Gastrocnemius medialis (tissue), 4 donors: ENCODE measurements at regions not wholly inside any gene's neighbourhood (a gene's known extent, or its start where the extent isn't known, plus 50 kb on each side); places are given as distances from the start of the nearest gene placed in this dataset.
A peak's percentile ranks its signal among the peaks of the same experiment; 100 is the strongest.

ENCODE experiments used
- ATAC-seq, 2 donors: fragments of 150-250 bp; one replicate each; pipeline ENCODE4 v1.9.1; 2016
- DNase-seq, 2 donors: peaks; one replicate each; pipeline ENCODE4 v3.0.0-alpha.2; 2019
- H3K27ac ChIP-seq, 4 donors: fragments of 200-600 bp; sonication (generic); 1 replicate in 1 of 4; 2 replicates in 3 of 4; pipeline ENCODE4 v1.5.1; 2016 to 2018; ENCODE audit warnings: mild to moderate bottlenecking in 2 of 4, moderate library complexity in 1 of 4
- H3K27me3 ChIP-seq, 3 donors: fragments of 200-600 bp; sonication (generic) in 2 of 3; 1 replicate in 1 of 3; 2 replicates in 2 of 3; pipeline versions ENCODE4 v1.5.1 to v1.6.0; 2016 to 2019; ENCODE audit warnings: mild to moderate bottlenecking in 1 of 3, moderate library complexity in 1 of 3
- H3K36me3 ChIP-seq, 2 donors: fragments of 200-600 bp; sonication (generic) in 1 of 2; one replicate each; pipeline ENCODE4 v1.5.1; 2017 to 2018
- H3K4me1 ChIP-seq, 2 donors: fragments of 200-600 bp; sonication (generic) in 1 of 2; one replicate each; pipeline ENCODE4 v1.5.1; 2016 to 2017; ENCODE audit warnings: mild to moderate bottlenecking in 2 of 2
- H3K4me3 ChIP-seq, 4 donors: fragments of 200-600 bp; sonication (generic) in 3 of 4; 1 replicate in 1 of 4; 2 replicates in 3 of 4; pipeline ENCODE4 v1.5.1; 2016 to 2019; ENCODE audit warnings: mild to moderate bottlenecking in 2 of 4
- H3K9me3 ChIP-seq, 3 donors: fragments of 200-600 bp; sonication (generic) in 2 of 3; 1 replicate in 1 of 3; 2 replicates in 2 of 3; pipeline ENCODE4 v1.5.1; 2016 to 2019
- CTCF ChIP-seq, 5 experiments: fragments of 450-650 bp in 3 of 5; fragments of 200-600 bp in 2 of 5; sonication (generic) in 2 of 5; IDR thresholded peaks in 4 of 5; conservative IDR thresholded peaks in 1 of 5; 1 replicate in 4 of 5; 2 replicates in 1 of 5; pipeline ENCODE4 v1.5.1; 2016 to 2019; ENCODE audit warnings: antibody characterized with exemption in 5 of 5, mild to moderate bottlenecking in 3 of 5, moderate library complexity in 3 of 5
- POLR2A ChIP-seq, 2 donors: fragments of 450-650 bp; IDR thresholded peaks; one replicate each; pipeline ENCODE4 v1.6.1; 2017; ENCODE audit warnings: antibody characterized with exemption in 2 of 2, mild to moderate bottlenecking in 2 of 2, moderate library complexity in 2 of 2
- in situ Hi-C, 4 donors: fragments of 200-750 bp; cut with MboI; loops; one replicate each; pipeline versions ENCODE4 v1.15.0 to v1.8.0; 2017; ENCODE audit warnings: low sequenced_read_pairs in 4 of 4
- intact Hi-C: fragments of 100-400 bp; cut with DNase I; formaldehyde crosslinking; loops from one replicate; pipeline ENCODE4 v1.15.1; 2023; ENCODE audit warnings: low total_unique reads

GRCh38 chr13:110065780-110066179 is 241.2 kb downstream of the COL4A1 start:
- ATAC-seq (no peak), DNase-seq (no peak)
- no peak overlapping the region for H3K27ac ChIP-seq
- H3K4me3 ChIP-seq: no peak overlapping the region
- H3K9me3 ChIP-seq: no peaks in the 10 kb centered on the region
- peaks cover 4 to 9% of the 10 kb centered on the region in 2 donors for H3K4me1 ChIP-seq
- in situ Hi-C loops (no loop called here), intact Hi-C loops (no loop called here)
- no peaks in the 10 kb centered on the region for H3K27me3 ChIP-seq
- TF ChIP-seq CTCF (IDR thresholded peaks at IDR 0.05 in 4 of 5, conservative IDR thresholded peaks at IDR 0.05 in 1 of 5): no peak
- no peak for TF ChIP-seq POLR2A (IDR thresholded peaks at IDR 0.05)
- no peaks in the 10 kb centered on the region for H3K36me3 ChIP-seq

DNA sequence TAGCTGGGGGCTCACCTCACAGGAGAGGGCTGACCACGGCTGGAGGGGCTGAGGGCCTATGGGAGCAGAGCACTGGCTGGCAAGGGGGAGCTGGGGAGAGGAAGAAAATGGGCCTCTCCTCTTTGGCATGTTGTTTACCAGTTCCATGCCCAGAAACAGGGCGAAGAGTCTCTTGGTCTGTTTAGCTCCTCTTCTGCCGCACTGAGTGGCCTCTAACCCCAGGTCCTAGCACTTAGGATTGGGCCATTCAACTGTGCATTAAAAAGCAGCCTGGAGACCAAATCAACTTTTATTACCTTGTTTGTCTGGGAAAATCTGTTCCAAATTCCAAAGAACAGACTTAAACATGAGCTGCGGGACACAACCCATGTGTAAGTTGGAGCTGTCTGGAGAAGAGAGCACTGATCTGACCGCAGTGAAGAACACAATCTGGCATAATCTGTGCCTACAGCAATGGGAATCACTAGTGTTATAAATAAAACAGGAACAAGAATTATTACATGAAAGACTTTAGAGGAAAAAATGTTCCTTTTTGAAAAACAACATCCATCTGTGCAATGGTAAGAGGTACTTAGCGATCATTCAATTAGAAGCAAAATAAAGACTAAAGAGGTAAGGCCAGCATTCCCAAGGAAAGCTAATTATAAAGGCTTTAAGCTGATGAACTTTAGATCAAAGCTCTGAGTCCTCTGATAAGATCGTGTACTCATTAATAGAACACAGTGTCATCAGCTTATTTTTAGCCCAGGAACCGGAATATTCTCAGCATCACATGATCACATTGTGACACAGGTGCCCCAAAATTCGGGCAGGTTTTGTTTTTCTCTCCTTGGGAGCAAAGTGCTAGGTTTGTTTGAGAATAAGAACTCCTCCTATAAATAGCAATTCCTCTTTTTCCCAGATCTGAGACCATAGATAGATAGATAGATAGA is 243.2 kb downstream of the COL4A1 start:
- DNase-seq (no peak), ATAC-seq (peak; percentile 60 to 64)
- TF ChIP-seq POLR2A (IDR thresholded peaks at IDR 0.05) (no peak), CTCF (IDR thresholded peaks at IDR 0.05 in 4 of 5, conservative IDR thresholded peaks at IDR 0.05 in 1 of 5) (no peak)
- intact Hi-C loops (no loop called here), in situ Hi-C loops (no loop called here)
- H3K4me1 ChIP-seq: peaks cover 4 to 9% of the 10 kb centered on the region in 2 donors
- H3K9me3 ChIP-seq: no peaks in the 10 kb centered on the region
- H3K36me3 ChIP-seq: no peaks in the 10 kb centered on the region
- H3K27me3 ChIP-seq: no peaks in the 10 kb centered on the region
- H3K27ac ChIP-seq: no peak overlapping the region
- no peak overlapping the region for H3K4me3 ChIP-seq

DNA sequence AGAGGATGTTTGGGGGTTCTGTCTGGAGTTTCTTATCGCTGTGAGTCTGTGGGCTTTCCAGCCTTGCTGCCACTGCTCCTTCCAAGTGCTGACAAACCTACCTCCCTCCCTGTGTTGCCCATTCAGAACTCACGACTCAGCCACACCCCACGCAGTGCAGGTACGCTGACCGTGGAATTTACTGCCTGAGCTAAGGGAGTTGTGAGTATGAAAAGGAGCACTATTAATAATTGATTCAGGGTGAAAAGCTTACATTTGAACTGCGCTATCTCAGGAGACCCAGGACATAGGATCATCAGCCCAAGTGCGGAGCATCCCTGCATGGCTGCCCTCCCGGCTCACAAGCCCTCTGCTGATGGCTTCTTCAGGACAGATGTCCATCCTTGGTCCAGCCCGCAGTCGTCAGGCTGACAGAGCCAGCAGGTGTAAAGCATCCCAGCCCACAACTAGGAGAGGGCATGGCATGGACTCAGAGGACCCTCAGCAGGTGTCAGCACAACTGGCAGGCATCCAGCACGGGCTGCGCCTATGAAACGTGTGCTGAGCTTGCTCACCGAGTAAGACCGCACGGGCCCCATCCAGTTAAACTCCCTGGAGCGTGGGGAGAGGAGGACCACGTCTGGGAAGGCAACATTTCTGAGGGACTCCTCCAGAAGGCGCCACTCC is 244.0 kb downstream of the COL4A1 start:
- Histone ChIP-seq H3K4me1 (peaks cover 4 to 9% of the 10 kb centered on the region in 2 donors), H3K27me3 (no peaks in the 10 kb centered on the region), H3K4me3 (no peak overlapping the region), H3K9me3 (no peaks in the 10 kb centered on the region), H3K27ac (no peak overlapping the region), H3K36me3 (no peaks in the 10 kb centered on the region)
- no peak for TF ChIP-seq CTCF (IDR thresholded peaks at IDR 0.05 in 4 of 5, conservative IDR thresholded peaks at IDR 0.05 in 1 of 5)
- no peak for TF ChIP-seq POLR2A (IDR thresholded peaks at IDR 0.05)
- intact Hi-C loops (no loop called here), in situ Hi-C loops (no loop called here)
- peak in 1 of 2 donors; percentile 19 for ATAC-seq
- no peak for DNase-seq

- Histone ChIP-seq H3K36me3 (no peaks in the 10 kb centered on the region), H3K27me3 (no peaks in the 10 kb centered on the region), H3K9me3 (no peaks in the 10 kb centered on the region), H3K27ac (no peak overlapping the region), H3K4me1 (peaks cover 4 to 9% of the 10 kb centered on the region in 2 donors), H3K4me3 (no peak overlapping the region)
- TF ChIP-seq CTCF (IDR thresholded peaks at IDR 0.05 in 4 of 5, conservative IDR thresholded peaks at IDR 0.05 in 1 of 5) (no peak), POLR2A (IDR thresholded peaks at IDR 0.05) (no peak)
- in situ Hi-C loops: no loop called here
- intact Hi-C loops: no loop called here
- ATAC-seq (peak; percentile 43 to 76), DNase-seq (peak in 1 of 2 donors; percentile 32)
These were observed 244.7 kb downstream of the COL4A1 start for GRCh38 chr13:110062077-110062776.
